SU-DHL-6 (cell line): ENCODE measurements at regions not wholly inside any gene's neighbourhood (a gene's known extent, or its start where the extent isn't known, plus 50 kb on each side); places are given as distances from the start of the nearest gene placed in this dataset.

ENCODE experiments used
- H2AFZ ChIP-seq: fragments of 200-600 bp; sonication (generic); 2 replicates; pipeline ENCODE4 v1.6.1; 2014; ENCODE audit warnings: low read depth, mild to moderate bottlenecking, moderate library complexity, mixed read lengths, antibody characterized with exemption, low read length; ENCODE audit not compliant: severe bottlenecking
- H3F3A ChIP-seq: fragments of 200-600 bp; shearing (Covaris generic); 2 replicates; pipeline ENCODE4 v1.6.0; 2016; ENCODE audit warnings: antibody characterized with exemption, mild to moderate bottlenecking; ENCODE audit not compliant: insufficient read depth
- H3K27ac ChIP-seq: fragments of 200-600 bp; sonication (generic); 2 replicates; pipeline ENCODE4 v1.5.1; 2016; ENCODE audit warnings: low read depth, mild to moderate bottlenecking, low read length, moderate library complexity, mixed read lengths
- H3K27me3 ChIP-seq: fragments of 200-600 bp; sonication (generic), shearing (Covaris generic); 2 replicates; pipeline ENCODE4 v1.6.0; 2014; ENCODE audit warnings: mild to moderate bottlenecking, low read length
- H3K36me3 ChIP-seq: fragments of 200-600 bp; sonication (generic); 2 replicates; pipeline ENCODE4 v1.6.1; 2014; ENCODE audit warnings: mild to moderate bottlenecking, low read length, mixed read lengths
- H3K4me2 ChIP-seq: fragments of 300-600, 200-600 bp; shearing (Covaris generic), sonication (generic); 2 replicates; pipeline ENCODE4 v1.6.0; 2014; ENCODE audit warnings: low read length, low read depth, mild to moderate bottlenecking; ENCODE audit not compliant: poor library complexity, severe bottlenecking
- H3K4me3 ChIP-seq: fragments of 200-600 bp; sonication (generic); 2 replicates; pipeline ENCODE4 v1.5.1; 2014; ENCODE audit warnings: antibody characterized with exemption, low read length, mild to moderate bottlenecking, mixed read lengths; ENCODE audit not compliant: insufficient read depth, poor library complexity, severe bottlenecking
- H3K79me2 ChIP-seq: fragments of 200-600 bp; sonication (generic); 2 replicates; pipeline ENCODE4 v1.6.1; 2014; ENCODE audit warnings: mild to moderate bottlenecking, low read length, moderate library complexity; ENCODE audit not compliant: insufficient read depth
- H3K9ac ChIP-seq: fragments of 200-600 bp; sonication (generic); 2 replicates; pipeline ENCODE4 v1.7.0; 2014; ENCODE audit warnings: mild to moderate bottlenecking, low read length
- H3K9me2 ChIP-seq: fragments of 200-600 bp; sonication (generic); replicated peaks from 2 replicates; pipeline ENCODE4 v1.6.1; 2014; ENCODE audit warnings: low read length; ENCODE audit not compliant: insufficient read depth
- H3K9me3 ChIP-seq: fragments of 200-600 bp; sonication (generic); 2 replicates; pipeline ENCODE4 v1.6.1; 2014; ENCODE audit warnings: low read length, mixed read lengths; ENCODE audit not compliant: insufficient read depth
- H4K20me1 ChIP-seq: fragments of 200-600 bp; sonication (generic); 2 replicates; pipeline ENCODE4 v1.6.1; 2014; ENCODE audit warnings: low read depth, mild to moderate bottlenecking, antibody characterized with exemption, low read length, moderate library complexity, mixed read lengths
- EZH2phosphoT487 ChIP-seq: fragments of 200-600 bp; sonication (generic), shearing (Covaris generic); conservative IDR thresholded peaks from 2 replicates; pipeline ENCODE4 v1.6.1; 2018; ENCODE audit warnings: mild to moderate bottlenecking, antibody characterized with exemption, low read length, moderate library complexity, mixed read lengths
- TF ChIP-seq, protein P1 (sequence below): fragments of 200-600 bp; sonication (generic); IDR thresholded peaks from one replicate; pipeline ENCODE4 v1.5.1; 2017; ENCODE audit warnings: antibody characterized with exemption, mild to moderate bottlenecking, low read length, moderate library complexity; ENCODE audit not compliant: insufficient read depth, poor library complexity, severe bottlenecking

DNA sequence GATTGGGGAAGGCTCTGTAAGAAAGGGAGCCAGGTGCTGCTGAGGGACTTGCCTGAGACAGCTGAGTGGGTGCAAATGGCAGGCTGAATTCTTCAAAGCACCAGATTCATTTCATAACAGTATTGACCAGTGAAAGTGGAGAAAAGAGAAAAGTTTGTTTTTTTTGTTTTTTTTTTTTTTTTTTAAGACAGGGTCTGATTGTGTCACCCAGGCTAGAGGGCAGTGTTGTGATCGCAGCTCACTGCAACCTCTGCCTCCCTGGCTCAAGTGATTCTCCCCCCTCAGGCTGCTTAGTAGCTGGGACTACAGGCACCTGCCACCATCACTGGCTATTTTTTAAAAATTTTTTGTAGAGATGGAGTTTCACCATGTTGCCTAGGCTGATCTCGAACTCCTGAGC is 494.0 kb downstream of the MIAT start:
- Histone ChIP-seq H3K79me2 (no peaks in the 10 kb centered on the region), H2AFZ (no peak overlapping the region), H3K36me3 (no peaks in the 10 kb centered on the region), H3K9me3 (no peaks in the 10 kb centered on the region), H3F3A (no peaks in the 10 kb centered on the region), H3K9me2 (no peaks in the 10 kb centered on the region), H4K20me1 (no peaks in the 10 kb centered on the region), H3K27ac (no peak overlapping the region), H3K9ac (no peak overlapping the region), H3K4me3 (no peak overlapping the region), H3K4me2 (no peak overlapping the region), H3K27me3 (0 out of 2 replicates have a peak, but pooled peaks cover 3% of the 10 kb centered on the region)
- TF ChIP-seq, protein P1, sequence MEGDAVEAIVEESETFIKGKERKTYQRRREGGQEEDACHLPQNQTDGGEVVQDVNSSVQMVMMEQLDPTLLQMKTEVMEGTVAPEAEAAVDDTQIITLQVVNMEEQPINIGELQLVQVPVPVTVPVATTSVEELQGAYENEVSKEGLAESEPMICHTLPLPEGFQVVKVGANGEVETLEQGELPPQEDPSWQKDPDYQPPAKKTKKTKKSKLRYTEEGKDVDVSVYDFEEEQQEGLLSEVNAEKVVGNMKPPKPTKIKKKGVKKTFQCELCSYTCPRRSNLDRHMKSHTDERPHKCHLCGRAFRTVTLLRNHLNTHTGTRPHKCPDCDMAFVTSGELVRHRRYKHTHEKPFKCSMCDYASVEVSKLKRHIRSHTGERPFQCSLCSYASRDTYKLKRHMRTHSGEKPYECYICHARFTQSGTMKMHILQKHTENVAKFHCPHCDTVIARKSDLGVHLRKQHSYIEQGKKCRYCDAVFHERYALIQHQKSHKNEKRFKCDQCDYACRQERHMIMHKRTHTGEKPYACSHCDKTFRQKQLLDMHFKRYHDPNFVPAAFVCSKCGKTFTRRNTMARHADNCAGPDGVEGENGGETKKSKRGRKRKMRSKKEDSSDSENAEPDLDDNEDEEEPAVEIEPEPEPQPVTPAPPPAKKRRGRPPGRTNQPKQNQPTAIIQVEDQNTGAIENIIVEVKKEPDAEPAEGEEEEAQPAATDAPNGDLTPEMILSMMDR = no peak
- no peak for TF ChIP-seq EZH2phosphoT487

DNA sequence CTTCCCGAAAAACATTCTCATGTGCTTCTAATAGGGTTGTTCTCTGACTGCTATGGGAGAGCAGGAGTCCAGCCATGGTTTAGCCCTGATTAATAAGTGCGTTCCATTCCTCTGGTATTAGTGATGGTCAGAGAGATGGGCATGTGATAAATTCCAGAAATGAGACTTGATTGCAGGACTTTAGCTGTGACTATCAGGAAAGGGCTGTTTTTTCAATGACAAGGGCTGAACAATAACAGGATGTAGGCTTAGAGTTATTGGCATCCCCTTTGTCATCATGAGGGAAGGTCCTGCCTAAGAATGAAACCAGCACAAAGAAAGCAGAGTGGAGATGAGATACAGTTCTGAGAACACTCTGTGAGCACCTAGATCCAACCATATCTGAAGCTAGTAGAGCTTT is 494.6 kb downstream of the MIAT start:
- no peak overlapping the region for H3K4me3 ChIP-seq
- no peaks in the 10 kb centered on the region for H3K9me3 ChIP-seq
- H3K9me2 ChIP-seq = no peaks in the 10 kb centered on the region
- H3F3A ChIP-seq = no peaks in the 10 kb centered on the region
- H2AFZ ChIP-seq = no peak overlapping the region
- no peaks in the 10 kb centered on the region for H4K20me1 ChIP-seq
- no peak overlapping the region for H3K4me2 ChIP-seq
- H3K36me3 ChIP-seq = no peaks in the 10 kb centered on the region
- H3K9ac ChIP-seq = no peak overlapping the region
- no peak overlapping the region for H3K27ac ChIP-seq
- H3K79me2 ChIP-seq = no peaks in the 10 kb centered on the region
- H3K27me3 ChIP-seq = 0 out of 2 replicates have a peak, but pooled peaks cover 3% of the 10 kb centered on the region
- TF ChIP-seq, protein P1 = no peak
- no peak for TF ChIP-seq EZH2phosphoT487

DNA sequence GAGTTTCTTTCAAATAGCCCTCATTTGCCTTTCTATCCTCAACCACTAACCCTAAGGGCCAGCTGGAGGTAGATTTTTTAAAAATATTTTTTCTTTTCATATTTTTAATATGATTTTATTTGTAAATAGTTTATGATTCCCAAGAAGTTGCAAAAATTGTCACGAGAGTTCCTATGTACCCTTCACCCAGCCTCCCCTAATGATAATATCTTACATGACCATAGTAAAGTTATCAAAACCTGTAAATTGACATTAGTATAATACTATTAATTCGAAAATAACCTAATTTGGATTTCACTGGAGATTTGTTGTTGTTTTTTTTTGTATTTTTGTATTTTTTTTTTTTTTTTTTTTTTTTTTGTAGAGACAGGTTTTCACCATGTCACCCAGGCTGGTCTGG is 495.5 kb downstream of the MIAT start:
- no peaks in the 10 kb centered on the region for H3K79me2 ChIP-seq
- TF ChIP-seq, protein P1 = no peak
- no peak for TF ChIP-seq EZH2phosphoT487
- H3K36me3 ChIP-seq = no peaks in the 10 kb centered on the region
- no peak overlapping the region for H2AFZ ChIP-seq
- H4K20me1 ChIP-seq = no peaks in the 10 kb centered on the region
- no peaks in the 10 kb centered on the region for H3K9me3 ChIP-seq
- no peak overlapping the region for H3K4me3 ChIP-seq
- no peak overlapping the region for H3K27ac ChIP-seq
- H3K9ac ChIP-seq = no peak overlapping the region
- H3K27me3 ChIP-seq = 0 out of 2 replicates have a peak, but pooled peaks cover 3% of the 10 kb centered on the region
- H3F3A ChIP-seq = no peaks in the 10 kb centered on the region
- no peaks in the 10 kb centered on the region for H3K9me2 ChIP-seq
- H3K4me2 ChIP-seq = no peak overlapping the region
